GM12864 (cell line): ENCODE measurements at regions not wholly inside any gene's neighbourhood (a gene's known extent, or its start where the extent isn't known, plus 50 kb on each side); places are given as distances from the start of the nearest gene placed in this dataset.

ENCODE experiments used
- DNase-seq: peaks from one replicate; pipeline ENCODE4 v3.0.0-alpha.2; 2011; ENCODE audit warnings: low read depth
- H3K4me3 ChIP-seq: 2 replicates; pipeline ENCODE4 v1.5.1; 2011; ENCODE audit warnings: mild to moderate bottlenecking, low read depth, low read length, control low read depth
- CTCF ChIP-seq: IDR thresholded peaks from 2 replicates; pipeline ENCODE4 v1.5.1; 2011; ENCODE audit warnings: low read depth, mild to moderate bottlenecking, moderate library complexity, low read length, control low read depth, inconsistent platforms; ENCODE audit errors: missing control alignments

- no peak overlapping the region for H3K4me3 ChIP-seq
- DNase-seq, result no peak
Observed at GRCh38 chr6:28772480-28773381, 151.1 kb downstream of the TRIM27 start.

GRCh38 chr6:28774292-28775051 lies 149.3 kb downstream of the TRIM27 start:
- TF ChIP-seq CTCF, result no peak
- no peak overlapping the region for H3K4me3 ChIP-seq
- no peak for DNase-seq

More at GRCh38 chr6:28772480-28773381, 151.1 kb downstream of the TRIM27 start:
- no peak for TF ChIP-seq CTCF

DNA sequence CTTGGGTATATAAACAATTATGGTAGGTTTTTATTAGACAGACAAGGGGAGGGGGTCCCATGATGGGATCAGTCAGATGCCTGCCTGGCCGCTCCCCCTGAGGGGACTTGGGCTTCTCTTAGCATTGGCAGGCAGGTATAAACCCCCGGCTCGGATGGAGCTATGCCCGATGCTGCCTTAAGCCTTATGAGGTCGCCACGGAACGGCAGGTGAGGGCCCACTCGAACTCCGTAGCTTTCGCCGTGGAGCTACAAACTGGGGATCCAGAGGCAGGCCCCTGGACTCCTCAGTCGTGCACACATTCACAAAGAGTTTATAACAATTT lies 148.8 kb downstream of the TRIM27 start:
- TF ChIP-seq CTCF, result no peak
- DNase-seq, result no peak
- H3K4me3 ChIP-seq, result no peak overlapping the region

GRCh38 chr6:28775405-28776129 lies 148.2 kb downstream of the TRIM27 start:
- no peak for TF ChIP-seq CTCF
- no peak for DNase-seq
- H3K4me3 ChIP-seq, result no peak overlapping the region

DNA sequence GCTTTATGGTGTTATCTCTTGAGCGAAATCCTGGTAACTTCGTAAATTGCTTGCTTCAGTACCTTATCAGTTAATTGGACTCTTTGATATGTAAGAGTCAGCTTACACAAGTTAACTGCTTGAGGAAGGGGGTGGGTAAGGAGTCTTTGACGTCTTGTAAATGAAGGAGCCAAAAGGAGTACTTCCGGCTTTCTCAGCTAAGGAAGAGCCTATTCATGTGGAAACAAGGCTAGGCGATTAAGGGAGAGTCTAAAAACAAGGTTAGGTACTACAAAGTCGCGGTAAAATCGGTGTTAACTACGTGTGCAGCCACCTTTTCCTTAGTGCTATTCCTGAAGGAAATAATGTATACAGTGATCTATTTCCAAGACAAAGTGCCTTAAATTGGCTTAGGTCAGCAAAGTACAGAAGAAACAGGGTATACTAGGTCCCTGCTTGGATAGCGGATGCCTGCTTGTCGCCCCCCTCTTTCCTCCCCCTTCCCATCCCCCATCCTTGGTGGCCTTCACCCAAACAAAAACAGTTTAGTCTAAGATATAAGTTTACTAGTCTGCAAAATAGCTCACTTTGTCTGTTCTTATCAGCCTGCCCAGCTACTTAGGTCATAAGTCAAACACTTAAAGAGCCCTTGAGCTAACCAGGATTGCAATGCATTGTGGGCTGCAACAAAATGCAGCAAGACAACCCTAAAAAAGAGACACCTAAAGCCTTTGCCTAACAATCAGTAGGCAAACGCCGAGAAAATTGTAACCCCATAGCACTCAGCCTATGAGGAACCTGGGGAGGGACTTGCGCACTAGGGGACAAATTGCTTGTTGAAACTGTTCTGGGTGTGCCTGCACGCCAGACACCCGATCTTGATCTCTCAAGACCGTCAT lies 147.3 kb downstream of the TRIM27 start:
- no peak overlapping the region for H3K4me3 ChIP-seq
- DNase-seq, result no peak
- no peak for TF ChIP-seq CTCF

DNA sequence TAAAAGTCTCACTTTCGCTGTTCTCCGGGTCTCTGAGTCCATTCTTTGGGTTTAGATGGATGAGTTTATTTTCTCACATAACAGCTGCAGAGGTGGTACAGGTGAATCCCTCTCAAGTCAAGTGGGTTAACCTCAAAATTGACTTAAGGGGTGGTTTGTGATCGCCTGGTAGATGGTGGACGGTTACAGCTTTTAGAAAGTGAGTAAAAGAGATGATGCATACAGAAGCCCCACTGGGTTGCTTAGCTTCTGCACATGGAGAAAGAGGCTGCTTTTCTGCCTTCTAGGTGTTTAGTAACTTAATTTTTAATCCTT lies 146.7 kb downstream of the TRIM27 start:
- no peak for TF ChIP-seq CTCF
- H3K4me3 ChIP-seq, result no peak overlapping the region
- DNase-seq, result no peak
